ENCODE measurements at regions not wholly inside any gene's neighbourhood (a gene's known extent, or its start where the extent isn't known, plus 50 kb on each side); places are given as distances from the start of the nearest gene placed in this dataset.

DNA sequence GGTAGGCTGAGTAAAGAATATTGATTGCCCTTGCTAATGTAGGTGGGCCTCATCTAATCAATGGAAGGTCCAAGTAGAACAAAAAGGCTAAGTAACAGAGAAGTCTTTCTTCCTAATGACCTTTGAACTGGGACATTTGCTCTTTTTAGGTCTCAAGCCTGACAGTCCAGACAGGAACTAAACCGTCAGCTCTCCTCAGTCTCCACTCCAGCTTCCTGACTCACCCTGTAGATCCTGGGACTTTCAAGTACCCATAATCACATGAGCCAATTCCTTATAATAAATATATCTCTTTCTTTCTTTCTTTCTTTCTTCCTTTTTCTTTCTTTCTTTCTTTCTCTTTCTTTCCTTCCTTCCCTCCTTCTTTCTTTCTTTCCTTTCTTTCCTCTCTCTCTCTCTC, 479.5 kb upstream of the PAPPA start:
- TF ChIP-seq, protein P1, sequence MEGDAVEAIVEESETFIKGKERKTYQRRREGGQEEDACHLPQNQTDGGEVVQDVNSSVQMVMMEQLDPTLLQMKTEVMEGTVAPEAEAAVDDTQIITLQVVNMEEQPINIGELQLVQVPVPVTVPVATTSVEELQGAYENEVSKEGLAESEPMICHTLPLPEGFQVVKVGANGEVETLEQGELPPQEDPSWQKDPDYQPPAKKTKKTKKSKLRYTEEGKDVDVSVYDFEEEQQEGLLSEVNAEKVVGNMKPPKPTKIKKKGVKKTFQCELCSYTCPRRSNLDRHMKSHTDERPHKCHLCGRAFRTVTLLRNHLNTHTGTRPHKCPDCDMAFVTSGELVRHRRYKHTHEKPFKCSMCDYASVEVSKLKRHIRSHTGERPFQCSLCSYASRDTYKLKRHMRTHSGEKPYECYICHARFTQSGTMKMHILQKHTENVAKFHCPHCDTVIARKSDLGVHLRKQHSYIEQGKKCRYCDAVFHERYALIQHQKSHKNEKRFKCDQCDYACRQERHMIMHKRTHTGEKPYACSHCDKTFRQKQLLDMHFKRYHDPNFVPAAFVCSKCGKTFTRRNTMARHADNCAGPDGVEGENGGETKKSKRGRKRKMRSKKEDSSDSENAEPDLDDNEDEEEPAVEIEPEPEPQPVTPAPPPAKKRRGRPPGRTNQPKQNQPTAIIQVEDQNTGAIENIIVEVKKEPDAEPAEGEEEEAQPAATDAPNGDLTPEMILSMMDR (conservative IDR thresholded peaks at IDR 0.05 in 1 of 2, IDR thresholded peaks at IDR 0.05 in 1 of 2; ENCODE audit: extremely low read depth in 1 of 2, insufficient read depth in 1 of 2, low read depth in 1 of 2, low read length in 2 of 2) = no peak
- TF ChIP-seq EZH2 (IDR thresholded peaks at IDR 0.05; ENCODE audit: borderline replicate concordance, low read length) = no peak

Measured in mammary epithelial cell (primary cell).